ENCODE measurements at regions not wholly inside any gene's neighbourhood (a gene's known extent, or its start where the extent isn't known, plus 50 kb on each side); places are given as distances from the start of the nearest gene placed in this dataset.

GRCh38 chr1:166365081-166365480 lies 198.3 kb upstream of the FAM78B start:
- Mint-ChIP-seq H3K27me3 (ENCODE audit: low read depth) (peaks cover 6% of the 10 kb centered on the region), H3K36me3 (ENCODE audit: insufficient read depth in 1 of 3, low read depth in 3 of 3) (peaks cover 3 to 10% (median 4%) of the 10 kb centered on the region in 3 experiments; a peak in 5 of 7 replicates), H3K4me1 (no peaks in the 10 kb centered on the region), H3K27ac (no peak overlapping the region; a peak in 1 of 7 replicates), H3K9me3 (peaks cover 10% of the 10 kb centered on the region in 2 experiments; a peak in 4 of 5 replicates), H3K4me3 (no peak overlapping the region)
- Histone ChIP-seq H3K27ac (ENCODE audit: insufficient read length, low read depth, low read length) (no peak overlapping the region), H3K9me3 (ENCODE audit: control insufficient read depth, low read depth, low read length) (no peaks in the 10 kb centered on the region), H3K4ac (ENCODE audit: low read depth, low read length) (no peak overlapping the region), H3K18ac (ENCODE audit: insufficient read length, low read depth, low read length) (no peak overlapping the region), H3K79me1 (ENCODE audit: insufficient read depth, low read depth, low read length, poor library complexity, severe bottlenecking) (no peaks in the 10 kb centered on the region), H3K14ac (ENCODE audit: insufficient read depth, low read length) (no peak overlapping the region), H3K23me2 (ENCODE audit: insufficient read length, low read depth, low read length, poor library complexity, severe bottlenecking) (no peaks in the 10 kb centered on the region), H3T11ph (ENCODE audit: low read length) (no peak overlapping the region), H2AFZ (ENCODE audit: low read length) (no peak overlapping the region), H2BK5ac (ENCODE audit: insufficient read length, low read length) (no peak overlapping the region), H3K56ac (ENCODE audit: insufficient read length, low read depth, low read length) (no peak overlapping the region), H3K79me2 (ENCODE audit: insufficient read depth, low read length) (no peaks in the 10 kb centered on the region), H4K5ac (ENCODE audit: insufficient read length, low read depth, low read length) (no peak overlapping the region), H2BK12ac (ENCODE audit: insufficient read length, low read depth, low read length) (no peak overlapping the region), H2BK20ac (ENCODE audit: low read depth, low read length, poor library complexity, severe bottlenecking) (no peak overlapping the region), H3K4me1 (ENCODE audit: insufficient read depth, low read length) (no peaks in the 10 kb centered on the region), H3K23ac (ENCODE audit: insufficient read length, low read depth, low read length) (no peak overlapping the region), H4K20me1 (ENCODE audit: control insufficient read depth, insufficient read depth, insufficient read length) (no peaks in the 10 kb centered on the region), H3K9ac (ENCODE audit: extremely low read depth, insufficient read length, low read length) (no peak overlapping the region), H2BK15ac (ENCODE audit: low read depth, low read length) (no peak overlapping the region), H4K8ac (replicated peaks; ENCODE audit: insufficient read length, low read depth, low read length) (no peak overlapping the region), H3K27me3 (ENCODE audit: insufficient read depth, low read length) (no peaks in the 10 kb centered on the region), H4K91ac (ENCODE audit: insufficient read length, low read depth, low read length) (no peak overlapping the region), H2AK5ac (ENCODE audit: insufficient read length, low read length) (no peak overlapping the region), H2BK120ac (ENCODE audit: low read depth, low read length, poor library complexity, severe bottlenecking) (no peak overlapping the region), H3K4me2 (ENCODE audit: insufficient read depth, insufficient read length, low read length) (no peak overlapping the region)
- no peak for TF ChIP-seq CTCF (conservative IDR thresholded peaks at IDR 0.05)
- no CpG with 5 or more reads among the region's 4 CpGs for WGBS (ENCODE audit: extremely low coverage, insufficient read length, low lambda C conversion rate)
- DNase-seq: no peak

Data from H9 (cell line).